ENCODE measurements at regions not wholly inside any gene's neighbourhood (a gene's known extent, or its start where the extent isn't known, plus 50 kb on each side); places are given as distances from the start of the nearest gene placed in this dataset.
"Not testable (repeated sequence)": the region's sequence is repeated elsewhere in the genome, so short reads cannot be mapped to it uniquely, and the experiment has no call there.

- H3K27me3 ChIP-seq = no peaks in the 10 kb centered on the region
- H3K4me1 ChIP-seq = no peaks in the 10 kb centered on the region
- TF ChIP-seq Cebpa-rat (IDR thresholded peaks at IDR 0.05) = no peak
- H3K27ac ChIP-seq = no peak overlapping the region
- no peaks in the 10 kb centered on the region for H3K36me3 ChIP-seq
- H3K9ac ChIP-seq = no peak overlapping the region
- no peaks in the 10 kb centered on the region for H3K9me3 ChIP-seq
- no peaks in the 10 kb centered on the region for H4K20me1 ChIP-seq
- no peak overlapping the region for H3K4me3 ChIP-seq
- H3K4me2 ChIP-seq = no peak overlapping the region
Measured at GRCh38 chr3:165938986-165939540, 101.8 kb upstream of the BCHE start.

- H3K4me3 ChIP-seq, H3K27ac ChIP-seq, H3K9ac ChIP-seq, H3K9me3 ChIP-seq, H3K27me3 ChIP-seq, H3K4me1 ChIP-seq, H4K20me1 ChIP-seq, H3K4me2 ChIP-seq, H3K36me3 ChIP-seq: not testable (repeated sequence)
Measured at GRCh38 chr3:165936081-165936480, 98.9 kb upstream of the BCHE start.

DNA sequence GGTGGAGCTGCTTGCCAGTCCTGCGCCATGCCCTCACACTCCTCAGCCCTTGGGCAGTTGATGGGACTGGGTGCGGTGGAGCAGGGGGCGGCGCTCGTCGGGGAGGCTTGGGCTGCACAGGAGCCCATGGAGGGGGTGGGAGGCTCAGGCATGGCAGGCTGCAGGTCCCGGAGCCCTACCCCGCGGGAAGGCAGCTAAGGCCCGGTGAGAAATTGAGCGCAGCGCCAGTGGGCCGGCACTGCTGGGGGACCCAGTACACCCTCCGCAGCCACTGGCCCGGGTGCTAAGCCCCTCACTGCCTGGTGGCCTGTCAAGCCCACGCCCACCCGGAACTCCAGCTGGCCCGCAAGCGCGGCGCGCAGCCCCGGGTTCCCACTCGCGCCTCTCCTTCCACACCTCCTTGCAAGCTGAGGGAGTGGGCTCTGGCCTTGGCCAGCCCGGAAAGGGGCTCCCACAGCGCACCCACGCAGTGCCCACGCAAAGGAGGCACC, 87.1 kb upstream of the BCHE start:
- H4K20me1 ChIP-seq, H3K9ac ChIP-seq, H3K9me3 ChIP-seq, H3K4me2 ChIP-seq, H3K27ac ChIP-seq, H3K4me3 ChIP-seq, H3K4me1 ChIP-seq, H3K36me3 ChIP-seq, H3K27me3 ChIP-seq: not testable (repeated sequence)

GRCh38 chr3:165920984-165921383, 83.8 kb upstream of the BCHE start:
- no peak for TF ChIP-seq Cebpa-rat (IDR thresholded peaks at IDR 0.05)
- Histone ChIP-seq H4K20me1 (no peaks in the 10 kb centered on the region), H3K27me3 (no peaks in the 10 kb centered on the region), H3K4me1 (no peaks in the 10 kb centered on the region), H3K27ac (no peak overlapping the region), H3K9me3 (peaks cover 14% of the 10 kb centered on the region), H3K36me3 (no peaks in the 10 kb centered on the region), H3K4me2 (no peak overlapping the region), H3K9ac (no peak overlapping the region), H3K4me3 (no peak overlapping the region)

GRCh38 chr3:165919284-165919683, 82.1 kb upstream of the BCHE start:
- H3K9ac ChIP-seq = no peak overlapping the region
- no peak overlapping the region for H3K4me3 ChIP-seq
- peaks cover 12% of the 10 kb centered on the region for H3K9me3 ChIP-seq
- no peak overlapping the region for H3K27ac ChIP-seq
- H3K36me3 ChIP-seq = no peaks in the 10 kb centered on the region
- TF ChIP-seq Cebpa-rat (IDR thresholded peaks at IDR 0.05) = no peak
- no peaks in the 10 kb centered on the region for H4K20me1 ChIP-seq
- H3K27me3 ChIP-seq = no peaks in the 10 kb centered on the region
- no peaks in the 10 kb centered on the region for H3K4me1 ChIP-seq
- H3K4me2 ChIP-seq = no peak overlapping the region

- no peak overlapping the region for H3K27ac ChIP-seq
- H3K9ac ChIP-seq = no peak overlapping the region
- no peak overlapping the region for H3K4me2 ChIP-seq
- H3K36me3 ChIP-seq = no peaks in the 10 kb centered on the region
- H3K27me3 ChIP-seq = no peaks in the 10 kb centered on the region
- H4K20me1 ChIP-seq = no peaks in the 10 kb centered on the region
- H3K4me3 ChIP-seq = no peak overlapping the region
- no peak for TF ChIP-seq Cebpa-rat (IDR thresholded peaks at IDR 0.05)
- no peaks in the 10 kb centered on the region for H3K4me1 ChIP-seq
- peaks cover 10% of the 10 kb centered on the region for H3K9me3 ChIP-seq
Measured at GRCh38 chr3:165918657-165918979, 81.4 kb upstream of the BCHE start.

DNA sequence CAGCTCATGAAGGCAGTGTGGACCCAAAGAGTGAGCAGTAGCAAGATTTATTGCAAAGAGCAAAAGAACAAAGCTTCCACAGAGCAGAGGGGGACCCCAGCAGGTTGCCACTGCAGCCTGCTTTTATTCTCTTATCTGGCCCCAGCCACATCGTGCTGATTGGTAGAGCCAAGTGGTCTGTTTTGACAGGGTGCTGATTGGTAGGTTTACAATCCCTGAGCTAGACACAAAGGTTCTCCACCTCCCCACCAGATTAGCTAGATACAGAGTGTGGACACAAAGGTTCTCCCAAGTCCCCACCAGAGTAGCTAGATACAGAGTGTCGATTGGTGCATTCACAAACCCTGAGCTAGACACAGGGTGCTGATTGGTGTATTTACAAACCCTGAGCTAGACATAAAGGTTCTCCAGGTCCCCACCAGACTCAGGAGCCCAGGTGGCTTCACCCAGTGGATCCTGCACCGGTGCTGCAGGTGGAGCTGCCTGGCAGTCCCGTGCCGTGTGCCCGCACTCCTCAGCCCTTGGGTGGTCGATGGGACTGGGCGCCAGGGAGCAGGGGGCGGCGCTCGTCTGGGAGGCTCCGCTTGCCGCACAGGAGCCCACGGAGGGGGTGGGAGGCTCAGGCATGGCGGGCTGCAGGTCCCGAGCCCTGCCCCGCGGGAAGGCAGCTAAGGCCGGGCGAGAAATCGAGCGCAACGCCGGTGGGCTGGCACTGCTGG, 80.9 kb upstream of the BCHE start:
- H3K9ac ChIP-seq, H3K4me2 ChIP-seq, H3K9me3 ChIP-seq, H3K27ac ChIP-seq, H3K27me3 ChIP-seq, H4K20me1 ChIP-seq, H3K4me1 ChIP-seq, H3K4me3 ChIP-seq, H3K36me3 ChIP-seq: not testable (repeated sequence)

DNA sequence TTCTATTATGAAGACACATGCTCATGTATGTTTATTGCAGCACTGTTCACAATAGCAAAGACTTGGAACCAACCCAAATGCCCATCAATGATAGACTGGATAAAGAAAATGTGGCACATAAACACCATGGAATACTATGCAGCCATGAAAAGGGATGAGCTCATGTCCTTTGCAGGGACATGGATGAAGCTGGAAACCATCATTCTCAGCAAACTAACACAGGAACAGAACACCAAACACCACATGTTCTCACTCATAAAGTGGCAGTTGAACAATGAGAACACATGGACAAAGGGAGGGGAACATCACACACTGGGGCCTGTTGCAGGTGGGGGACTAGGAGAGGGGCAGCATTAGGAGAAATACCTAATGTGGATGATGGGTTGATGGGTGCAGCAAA, 77.9 kb upstream of the BCHE start:
- not testable (repeated sequence) for H3K4me3 ChIP-seq, H3K36me3 ChIP-seq, H4K20me1 ChIP-seq, H3K9ac ChIP-seq, H3K9me3 ChIP-seq, H3K4me2 ChIP-seq, H3K27me3 ChIP-seq, H3K27ac ChIP-seq, H3K4me1 ChIP-seq

DNA sequence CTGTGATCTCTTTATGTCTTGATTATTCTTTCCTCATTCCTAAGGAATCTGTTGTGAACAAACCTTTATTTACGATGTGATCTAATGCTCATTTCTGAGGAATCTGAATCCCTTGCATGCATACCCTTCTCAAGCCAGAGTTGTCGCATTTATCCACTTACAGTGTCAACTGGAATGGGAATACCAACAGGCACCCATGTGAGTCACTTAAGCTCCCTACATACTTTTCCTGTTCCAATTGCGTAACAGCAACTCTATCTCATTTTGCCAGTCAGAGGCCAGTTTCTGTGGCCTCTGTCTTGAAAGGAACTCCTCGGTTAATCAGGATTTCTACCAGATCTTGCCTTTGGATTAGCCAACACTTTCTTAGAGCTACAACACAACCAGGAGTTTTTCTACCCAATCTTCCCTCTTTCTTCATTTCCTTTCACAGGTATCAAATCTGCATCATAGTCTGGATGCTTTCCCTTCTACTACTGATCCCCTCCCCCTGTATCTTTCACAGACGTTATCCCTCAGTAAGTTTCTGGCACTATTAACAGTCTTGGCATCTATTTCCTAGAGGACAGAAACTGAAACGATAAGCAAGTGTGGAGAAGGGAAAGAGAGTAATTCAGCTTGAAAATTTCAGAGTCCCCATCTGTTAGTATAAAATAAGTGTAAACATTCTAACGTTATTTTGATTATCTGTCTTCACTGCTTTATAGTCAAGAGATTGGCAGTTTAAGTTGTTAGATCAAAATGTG, 66.8 kb upstream of the BCHE start:
- Histone ChIP-seq H3K27ac (no peak overlapping the region), H3K4me3 (no peak overlapping the region), H3K36me3 (no peaks in the 10 kb centered on the region), H3K9me3 (no peaks in the 10 kb centered on the region), H3K4me1 (no peaks in the 10 kb centered on the region), H4K20me1 (no peaks in the 10 kb centered on the region), H3K4me2 (no peak overlapping the region), H3K27me3 (no peaks in the 10 kb centered on the region), H3K9ac (no peak overlapping the region)
- TF ChIP-seq Cebpa-rat (IDR thresholded peaks at IDR 0.05) = no peak

GRCh38 chr3:165899066-165899465, 61.8 kb upstream of the BCHE start:
- no peak overlapping the region for H3K9ac ChIP-seq

More at GRCh38 chr3:165899066-165899465, 61.8 kb upstream of the BCHE start:
- no peak overlapping the region for H3K4me3 ChIP-seq
- no peaks in the 10 kb centered on the region for H3K27me3 ChIP-seq
- H4K20me1 ChIP-seq = no peaks in the 10 kb centered on the region
- H3K27ac ChIP-seq = no peak overlapping the region
- H3K36me3 ChIP-seq = no peaks in the 10 kb centered on the region
- no peak overlapping the region for H3K4me2 ChIP-seq
- no peaks in the 10 kb centered on the region for H3K9me3 ChIP-seq
- no peak for TF ChIP-seq Cebpa-rat (IDR thresholded peaks at IDR 0.05)
- H3K4me1 ChIP-seq = no peaks in the 10 kb centered on the region

Measured in BLaER1 (cell line).